Esophagus muscularis mucosa (tissue), 3 donors: ENCODE measurements at regions not wholly inside any gene's neighbourhood (a gene's known extent, or its start where the extent isn't known, plus 50 kb on each side); places are given as distances from the start of the nearest gene placed in this dataset.

Source experiments
- POLR2A ChIP-seq: fragments of 450-650 bp; IDR thresholded peaks from one replicate; pipeline ENCODE4 v1.6.1; 2017; ENCODE audit warnings: antibody characterized with exemption, moderate library complexity, mild to moderate bottlenecking, low read depth
- TF ChIP-seq, protein P1 (sequence below), 3 experiments: fragments of 200-600 bp in 2 of 3; fragments of 450-650 bp in 1 of 3; sonication (generic) in 2 of 3; IDR thresholded peaks; one replicate each; pipeline ENCODE4 v1.5.1; 2017 to 2019; ENCODE audit warnings: antibody characterized with exemption in 3 of 3, mild to moderate bottlenecking in 2 of 3, moderate library complexity in 1 of 3

DNA sequence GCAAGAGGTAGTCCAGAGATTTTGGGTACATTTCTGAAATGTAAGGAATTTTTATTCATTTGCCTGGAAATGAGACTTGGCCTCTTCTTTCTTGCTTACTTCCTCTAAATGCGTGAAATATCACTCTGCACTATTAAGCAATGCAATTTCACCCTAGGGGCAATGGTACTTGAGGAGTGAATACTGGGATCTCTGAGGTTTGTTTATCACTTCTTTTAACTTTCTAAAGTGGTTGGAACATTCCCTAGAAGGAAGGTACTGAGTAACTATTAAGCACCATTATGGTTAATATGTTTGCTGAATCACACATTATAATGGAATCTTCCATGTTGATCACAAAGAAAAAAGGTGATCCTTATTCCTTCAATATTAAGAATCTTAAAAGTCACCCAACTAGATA lies 120.9 kb upstream of the CAND1 start:
- TF ChIP-seq, protein P1, sequence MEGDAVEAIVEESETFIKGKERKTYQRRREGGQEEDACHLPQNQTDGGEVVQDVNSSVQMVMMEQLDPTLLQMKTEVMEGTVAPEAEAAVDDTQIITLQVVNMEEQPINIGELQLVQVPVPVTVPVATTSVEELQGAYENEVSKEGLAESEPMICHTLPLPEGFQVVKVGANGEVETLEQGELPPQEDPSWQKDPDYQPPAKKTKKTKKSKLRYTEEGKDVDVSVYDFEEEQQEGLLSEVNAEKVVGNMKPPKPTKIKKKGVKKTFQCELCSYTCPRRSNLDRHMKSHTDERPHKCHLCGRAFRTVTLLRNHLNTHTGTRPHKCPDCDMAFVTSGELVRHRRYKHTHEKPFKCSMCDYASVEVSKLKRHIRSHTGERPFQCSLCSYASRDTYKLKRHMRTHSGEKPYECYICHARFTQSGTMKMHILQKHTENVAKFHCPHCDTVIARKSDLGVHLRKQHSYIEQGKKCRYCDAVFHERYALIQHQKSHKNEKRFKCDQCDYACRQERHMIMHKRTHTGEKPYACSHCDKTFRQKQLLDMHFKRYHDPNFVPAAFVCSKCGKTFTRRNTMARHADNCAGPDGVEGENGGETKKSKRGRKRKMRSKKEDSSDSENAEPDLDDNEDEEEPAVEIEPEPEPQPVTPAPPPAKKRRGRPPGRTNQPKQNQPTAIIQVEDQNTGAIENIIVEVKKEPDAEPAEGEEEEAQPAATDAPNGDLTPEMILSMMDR (IDR thresholded peaks at IDR 0.05), result no peak
- TF ChIP-seq POLR2A, result no peak
